ENCODE measurements at regions not wholly inside any gene's neighbourhood (a gene's known extent, or its start where the extent isn't known, plus 50 kb on each side); places are given as distances from the start of the nearest gene placed in this dataset.

DNA sequence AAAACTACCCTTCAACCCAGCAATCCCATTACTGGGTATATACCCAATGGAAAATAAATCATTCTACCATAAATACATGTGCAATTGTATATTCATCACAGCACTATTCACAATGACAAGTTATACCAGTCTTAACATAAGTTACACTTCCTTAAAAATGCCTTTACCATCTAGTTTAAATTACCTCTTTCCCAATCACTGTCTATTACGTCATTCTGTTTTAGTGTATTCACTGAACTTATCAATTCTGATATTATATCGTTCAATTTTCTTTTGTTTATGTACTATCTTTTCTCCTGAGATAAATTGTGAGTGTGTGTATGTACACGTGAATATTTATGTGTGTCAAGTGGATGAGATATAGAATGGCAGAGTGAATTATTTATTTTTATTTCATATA, 1416.8 kb downstream of the OLFM4 start:
- TF ChIP-seq ZFP3 (tag by site-specific recombination; IDR thresholded peaks at IDR 0.05; ENCODE audit: low read depth) (no peak), ZNF473 (tag by site-specific recombination; IDR thresholded peaks at IDR 0.05) (no peak), ZBTB1 (tag by site-specific recombination; IDR thresholded peaks at IDR 0.05) (no peak), ZNF394 (tag by site-specific recombination; IDR thresholded peaks at IDR 0.05; ENCODE audit: borderline replicate concordance) (no peak), ATF2 (tag by site-specific recombination; IDR thresholded peaks at IDR 0.05; ENCODE audit: low read depth) (0 out of 2 replicates have a peak, but pooled peaks have one; percentile 56), PATZ1 (tag by site-specific recombination; IDR thresholded peaks at IDR 0.05) (no peak), PRDM6 (tag by site-specific recombination; IDR thresholded peaks at IDR 0.05) (no peak), ZNF529 (tag by site-specific recombination; IDR thresholded peaks at IDR 0.05; ENCODE audit: insufficient replicate concordance) (no peak), ZNF169 (tag by site-specific recombination; IDR thresholded peaks at IDR 0.05) (no peak), PRDM4 (tag by site-specific recombination; IDR thresholded peaks at IDR 0.05) (no peak), OVOL3 (tag by site-specific recombination; IDR thresholded peaks at IDR 0.05) (no peak), ZNF274 (IDR thresholded peaks at IDR 0.05; ENCODE audit: low read length) (no peak), ZNF274 (tag by site-specific recombination; IDR thresholded peaks at IDR 0.05; ENCODE audit: borderline replicate concordance) (no peak)
- TF ChIP-seq, protein P1, sequence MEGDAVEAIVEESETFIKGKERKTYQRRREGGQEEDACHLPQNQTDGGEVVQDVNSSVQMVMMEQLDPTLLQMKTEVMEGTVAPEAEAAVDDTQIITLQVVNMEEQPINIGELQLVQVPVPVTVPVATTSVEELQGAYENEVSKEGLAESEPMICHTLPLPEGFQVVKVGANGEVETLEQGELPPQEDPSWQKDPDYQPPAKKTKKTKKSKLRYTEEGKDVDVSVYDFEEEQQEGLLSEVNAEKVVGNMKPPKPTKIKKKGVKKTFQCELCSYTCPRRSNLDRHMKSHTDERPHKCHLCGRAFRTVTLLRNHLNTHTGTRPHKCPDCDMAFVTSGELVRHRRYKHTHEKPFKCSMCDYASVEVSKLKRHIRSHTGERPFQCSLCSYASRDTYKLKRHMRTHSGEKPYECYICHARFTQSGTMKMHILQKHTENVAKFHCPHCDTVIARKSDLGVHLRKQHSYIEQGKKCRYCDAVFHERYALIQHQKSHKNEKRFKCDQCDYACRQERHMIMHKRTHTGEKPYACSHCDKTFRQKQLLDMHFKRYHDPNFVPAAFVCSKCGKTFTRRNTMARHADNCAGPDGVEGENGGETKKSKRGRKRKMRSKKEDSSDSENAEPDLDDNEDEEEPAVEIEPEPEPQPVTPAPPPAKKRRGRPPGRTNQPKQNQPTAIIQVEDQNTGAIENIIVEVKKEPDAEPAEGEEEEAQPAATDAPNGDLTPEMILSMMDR (tag by site-specific recombination; IDR thresholded peaks at IDR 0.05) = no peak
- TF ChIP-seq, protein P2, sequence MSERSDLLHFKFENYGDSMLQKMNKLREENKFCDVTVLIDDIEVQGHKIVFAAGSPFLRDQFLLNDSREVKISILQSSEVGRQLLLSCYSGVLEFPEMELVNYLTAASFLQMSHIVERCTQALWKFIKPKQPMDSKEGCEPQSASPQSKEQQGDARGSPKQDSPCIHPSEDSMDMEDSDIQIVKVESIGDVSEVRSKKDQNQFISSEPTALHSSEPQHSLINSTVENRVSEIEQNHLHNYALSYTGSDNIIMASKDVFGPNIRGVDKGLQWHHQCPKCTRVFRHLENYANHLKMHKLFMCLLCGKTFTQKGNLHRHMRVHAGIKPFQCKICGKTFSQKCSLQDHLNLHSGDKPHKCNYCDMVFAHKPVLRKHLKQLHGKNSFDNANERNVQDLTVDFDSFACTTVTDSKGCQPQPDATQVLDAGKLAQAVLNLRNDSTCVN (tag by site-specific recombination; optimal IDR thresholded peaks at IDR 0.05) = no peak
